GM12878 (cell line): ENCODE measurements at regions not wholly inside any gene's neighbourhood (a gene's known extent, or its start where the extent isn't known, plus 50 kb on each side); places are given as distances from the start of the nearest gene placed in this dataset.

Experiments used
- CBX3 ChIP-seq: fragments of 200-600 bp; sonication (generic); IDR thresholded peaks from 2 replicates; pipeline ENCODE4 v1.6.1; 2016; ENCODE audit warnings: low read depth, borderline replicate concordance
- CTCF ChIP-seq, 3 experiments: IDR thresholded peaks in 2 of 3; conservative IDR thresholded peaks in 1 of 3; 2 replicates each; pipeline ENCODE4 v1.5.1; 2011; ENCODE audit warnings: low read depth in 3 of 3, low read length in 3 of 3, mild to moderate bottlenecking in 3 of 3, control low read depth in 2 of 3, moderate library complexity in 2 of 3, inconsistent platforms in 1 of 3, mixed read lengths in 1 of 3; ENCODE audit not compliant: control insufficient read depth in 2 of 3, insufficient read depth in 1 of 3; ENCODE audit errors: extremely low read depth in 1 of 3
- EZH2 ChIP-seq: IDR thresholded peaks from 2 replicates; pipeline ENCODE4 v1.6.1; 2012; ENCODE audit warnings: low read depth, mild to moderate bottlenecking, control low read depth, inconsistent platforms, low read length, borderline replicate concordance; ENCODE audit not compliant: control insufficient read depth
- MAX ChIP-seq: IDR thresholded peaks from 2 replicates; pipeline ENCODE4 v1.6.1; 2012; ENCODE audit warnings: low read depth, low read length, improper control_type of control experiment
- SUZ12 ChIP-seq: fragments of 200-600 bp; sonication (generic); IDR thresholded peaks from one replicate; pipeline ENCODE4 v1.6.1; 2018; ENCODE audit warnings: antibody characterized with exemption, mild to moderate bottlenecking; ENCODE audit not compliant: unreplicated experiment
- YY1 ChIP-seq: IDR thresholded peaks from 2 replicates; pipeline ENCODE4 v1.6.1; 2011; ENCODE audit warnings: low read depth, mild to moderate bottlenecking, low read length

DNA sequence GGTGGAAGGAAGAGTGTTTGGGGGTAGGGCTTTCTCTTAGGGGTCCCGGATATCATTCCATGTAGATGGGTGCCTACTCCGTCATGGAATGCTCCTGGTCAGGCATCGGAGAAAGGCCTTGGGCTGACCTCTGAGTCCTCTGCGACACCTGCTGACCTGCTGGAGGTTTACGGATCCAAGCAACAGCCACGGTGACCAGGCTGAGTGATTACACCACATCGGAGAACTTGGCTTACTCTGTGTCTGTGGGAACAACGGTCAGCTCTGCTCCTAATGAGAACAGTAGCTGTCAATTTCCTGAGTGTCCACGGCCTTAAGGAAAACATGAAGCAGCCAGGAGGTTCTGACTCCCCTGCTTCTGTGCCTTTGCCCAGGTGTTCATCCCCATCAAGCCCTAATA is 73.2 kb downstream of the TNP1 start:
- no peak for TF ChIP-seq SUZ12
- no peak for TF ChIP-seq CTCF (IDR thresholded peaks at IDR 0.05 in 2 of 3, conservative IDR thresholded peaks at IDR 0.05 in 1 of 3; ENCODE audit: control insufficient read depth in 2 of 3, extremely low read depth in 1 of 3, insufficient read depth in 1 of 3, low read depth in 3 of 3, low read length in 3 of 3)
- TF ChIP-seq MAX: no peak
- no peak for TF ChIP-seq YY1
- TF ChIP-seq CBX3: no peak
- TF ChIP-seq EZH2: no peak
